ENCODE measurements at regions not wholly inside any gene's neighbourhood (a gene's known extent, or its start where the extent isn't known, plus 50 kb on each side); places are given as distances from the start of the nearest gene placed in this dataset.

- peaks cover 0 to 9% (median 0%) of the 10 kb centered on the region in 5 donors for H3K4me1 ChIP-seq (ENCODE audit: control insufficient read depth in 5 of 5, insufficient read depth in 5 of 5, low read length in 5 of 5)
- 86 to 93% methylated on average over 5 of the region's 5 CpGs for WGBS, 2 donors
- H3K9ac ChIP-seq (ENCODE audit: insufficient read depth in 1 of 2, low read length in 2 of 2): no peak overlapping the region
- no peak for DNase-seq
- H3K27ac ChIP-seq (ENCODE audit: low read depth in 1 of 2, low read length in 1 of 2): no peak overlapping the region
- peaks cover 0 to 4% (median 0%) of the 10 kb centered on the region in 4 donors for H3K9me3 ChIP-seq (ENCODE audit: control insufficient read depth in 4 of 4, insufficient read depth in 3 of 4, low read length in 3 of 4)
- no peaks in the 10 kb centered on the region for H3K27me3 ChIP-seq (ENCODE audit: control insufficient read depth in 3 of 3, insufficient read depth in 3 of 3, low read length in 2 of 3)
- no peak for TF ChIP-seq CTCF (IDR thresholded peaks at IDR 0.05; ENCODE audit: control extremely low read depth, extremely low read depth)
- no peaks in the 10 kb centered on the region for H3K36me3 ChIP-seq (ENCODE audit: control insufficient read depth in 4 of 4, insufficient read depth in 4 of 4, low read length in 4 of 4)
- no peak for ATAC-seq (ENCODE audit: insufficient read depth, low FRiP score)
- no peak overlapping the region for H3K4me3 ChIP-seq
These were observed 122.3 kb downstream of the HRH4 start for GRCh38 chr18:24582771-24583170.

GRCh38 chr18:24584205-24584604 lies 123.8 kb downstream of the HRH4 start:
- Histone ChIP-seq H3K36me3 (ENCODE audit: control insufficient read depth in 4 of 4, insufficient read depth in 4 of 4, low read length in 4 of 4) (no peaks in the 10 kb centered on the region), H3K9ac (ENCODE audit: insufficient read depth in 1 of 2, low read length in 2 of 2) (no peak overlapping the region), H3K4me1 (ENCODE audit: control insufficient read depth in 5 of 5, insufficient read depth in 5 of 5, low read length in 5 of 5) (peaks cover 0 to 9% (median 0%) of the 10 kb centered on the region in 5 donors), H3K27me3 (ENCODE audit: control insufficient read depth in 3 of 3, insufficient read depth in 3 of 3, low read length in 2 of 3) (no peaks in the 10 kb centered on the region), H3K4me3 (no peak overlapping the region), H3K9me3 (ENCODE audit: control insufficient read depth in 4 of 4, insufficient read depth in 3 of 4, low read length in 3 of 4) (no peaks in the 10 kb centered on the region), H3K27ac (ENCODE audit: low read depth in 1 of 2, low read length in 1 of 2) (no peak overlapping the region)
- TF ChIP-seq CTCF (IDR thresholded peaks at IDR 0.05; ENCODE audit: control extremely low read depth, extremely low read depth): no peak
- WGBS, 2 donors: 93 to 97% methylated on average over 8 of the region's 8 CpGs
- ATAC-seq (ENCODE audit: insufficient read depth, low FRiP score) (no peak), DNase-seq (no peak)

GRCh38 chr18:24584813-24585212 lies 124.4 kb downstream of the HRH4 start:
- Histone ChIP-seq H3K9ac (ENCODE audit: insufficient read depth in 1 of 2, low read length in 2 of 2) (no peak overlapping the region), H3K27ac (ENCODE audit: low read depth in 1 of 2, low read length in 1 of 2) (no peak overlapping the region), H3K36me3 (ENCODE audit: control insufficient read depth in 4 of 4, insufficient read depth in 4 of 4, low read length in 4 of 4) (no peaks in the 10 kb centered on the region), H3K4me3 (no peak overlapping the region), H3K27me3 (ENCODE audit: control insufficient read depth in 3 of 3, insufficient read depth in 3 of 3, low read length in 2 of 3) (no peaks in the 10 kb centered on the region), H3K4me1 (ENCODE audit: control insufficient read depth in 5 of 5, insufficient read depth in 5 of 5, low read length in 5 of 5) (peaks cover 0 to 9% (median 0%) of the 10 kb centered on the region in 5 donors), H3K9me3 (ENCODE audit: control insufficient read depth in 4 of 4, insufficient read depth in 3 of 4, low read length in 3 of 4) (no peaks in the 10 kb centered on the region)
- no peak for TF ChIP-seq CTCF (IDR thresholded peaks at IDR 0.05; ENCODE audit: control extremely low read depth, extremely low read depth)
- peak in 2 of 3 donors; percentile 21 to 32 for DNase-seq
- 53 to 70% methylated on average over 5 of the region's 5 CpGs for WGBS, 2 donors
- ATAC-seq (ENCODE audit: insufficient read depth, low FRiP score): no peak

- H3K4me3 ChIP-seq: no peak overlapping the region
- no peak overlapping the region for H3K27ac ChIP-seq (ENCODE audit: low read depth in 1 of 2, low read length in 1 of 2)
- H3K9ac ChIP-seq (ENCODE audit: insufficient read depth in 1 of 2, low read length in 2 of 2): no peak overlapping the region
- H3K36me3 ChIP-seq (ENCODE audit: control insufficient read depth in 4 of 4, insufficient read depth in 4 of 4, low read length in 4 of 4): no peaks in the 10 kb centered on the region
- peak in 1 of 3 donors; percentile 17 for DNase-seq
- peaks cover 0 to 9% (median 0%) of the 10 kb centered on the region in 5 donors for H3K4me1 ChIP-seq (ENCODE audit: control insufficient read depth in 5 of 5, insufficient read depth in 5 of 5, low read length in 5 of 5)
- H3K9me3 ChIP-seq (ENCODE audit: control insufficient read depth in 4 of 4, insufficient read depth in 3 of 4, low read length in 3 of 4): no peaks in the 10 kb centered on the region
- 55 to 73% methylated on average over 6 of the region's 6 CpGs for WGBS, 2 donors
- ATAC-seq (ENCODE audit: insufficient read depth, low FRiP score): no peak
- no peaks in the 10 kb centered on the region for H3K27me3 ChIP-seq (ENCODE audit: control insufficient read depth in 3 of 3, insufficient read depth in 3 of 3, low read length in 2 of 3)
- no peak for TF ChIP-seq CTCF (IDR thresholded peaks at IDR 0.05; ENCODE audit: control extremely low read depth, extremely low read depth)
These were observed 125.6 kb downstream of the HRH4 start for GRCh38 chr18:24585996-24586566.
